Choroid plexus epithelial cell (primary cell): ENCODE measurements at regions not wholly inside any gene's neighbourhood (a gene's known extent, or its start where the extent isn't known, plus 50 kb on each side); places are given as distances from the start of the nearest gene placed in this dataset.

Experiments used
- DNase-seq: peaks from one replicate; pipeline ENCODE4 v3.0.0-alpha.2; 2010; ENCODE audit warnings: low read depth
- H3K4me3 ChIP-seq: 2 replicates; pipeline ENCODE4 v1.5.1; 2011; ENCODE audit warnings: low read depth, mild to moderate bottlenecking, control low read depth, low read length, moderate library complexity
- CTCF ChIP-seq: conservative IDR thresholded peaks from 2 replicates; pipeline ENCODE4 v1.5.1; 2011; ENCODE audit warnings: low read depth, mild to moderate bottlenecking, control low read depth, inconsistent platforms, low read length, moderate library complexity

GRCh38 chr6:139713900-139714506 lies 339.6 kb upstream of the CITED2 start:
- no peak for TF ChIP-seq CTCF
- no peak for DNase-seq
- H3K4me3 ChIP-seq: no peak overlapping the region

GRCh38 chr6:139713424-139713823 lies 339.0 kb upstream of the CITED2 start:
- no peak for DNase-seq
- TF ChIP-seq CTCF: no peak
- H3K4me3 ChIP-seq: no peak overlapping the region

GRCh38 chr6:139712830-139713229 lies 338.4 kb upstream of the CITED2 start:
- DNase-seq: no peak
- H3K4me3 ChIP-seq: no peak overlapping the region
- TF ChIP-seq CTCF: no peak

GRCh38 chr6:139711804-139712585 lies 337.5 kb upstream of the CITED2 start:
- H3K4me3 ChIP-seq: no peak overlapping the region
- TF ChIP-seq CTCF: no peak
- DNase-seq: peak; percentile 61

- no peak for DNase-seq
- no peak for TF ChIP-seq CTCF
- H3K4me3 ChIP-seq: no peak overlapping the region
These were observed 336.1 kb upstream of the CITED2 start for GRCh38 chr6:139710556-139710955.

- TF ChIP-seq CTCF: no peak
- peak; percentile 91 for DNase-seq
- H3K4me3 ChIP-seq: no peak overlapping the region
These were observed 334.1 kb upstream of the CITED2 start for GRCh38 chr6:139708337-139709199.
